ENCODE measurements at regions not wholly inside any gene's neighbourhood (a gene's known extent, or its start where the extent isn't known, plus 50 kb on each side); places are given as distances from the start of the nearest gene placed in this dataset.
"Not testable (repeated sequence)": the region's sequence is repeated elsewhere in the genome, so short reads cannot be mapped to it uniquely, and the experiment has no call there.

GRCh38 chr3:137194301-137194700, 236.5 kb downstream of the IL20RB start:
- H3K36me3 Mint-ChIP-seq (ENCODE audit: insufficient read depth in 2 of 2), result peaks cover 0 to 2% of the 10 kb centered on the region in 2 donors

GRCh38 chr3:137198374-137198773, 240.6 kb downstream of the IL20RB start:
- not testable (repeated sequence) for H3K4me3 Mint-ChIP-seq; ATAC-seq (replicated peaks in 1 of 2); H3K9me3 Mint-ChIP-seq; H3K27ac Mint-ChIP-seq; H3K4me1 Mint-ChIP-seq (ENCODE audit: low read depth); DNase-seq; H3K36me3 Mint-ChIP-seq (ENCODE audit: insufficient read depth in 2 of 2)
- H3K27me3 Mint-ChIP-seq (ENCODE audit: low read depth), result peaks cover 17% of the 10 kb centered on the region

More at GRCh38 chr3:137194301-137194700, 236.5 kb downstream of the IL20RB start:
- H3K27ac Mint-ChIP-seq, result no peak overlapping the region
- no peaks in the 10 kb centered on the region for H3K4me1 Mint-ChIP-seq (ENCODE audit: low read depth)
- no peak overlapping the region for H3K4me3 Mint-ChIP-seq
- H3K27me3 Mint-ChIP-seq (ENCODE audit: low read depth), result peaks cover 11% of the 10 kb centered on the region
- H3K9me3 Mint-ChIP-seq, result peaks cover 0 to 1% of the 10 kb centered on the region in 2 donors
- DNase-seq (no peak), ATAC-seq (replicated peaks in 1 of 2) (no peak)

GRCh38 chr3:137199678-137200077, 241.9 kb downstream of the IL20RB start:
- H3K36me3 Mint-ChIP-seq (ENCODE audit: insufficient read depth in 2 of 2), result peaks cover 0 to 4% of the 10 kb centered on the region in 2 donors
- H3K27me3 Mint-ChIP-seq (ENCODE audit: low read depth), result peaks cover 16% of the 10 kb centered on the region
- no peak overlapping the region for H3K27ac Mint-ChIP-seq
- H3K9me3 Mint-ChIP-seq, result peaks cover 0 to 6% of the 10 kb centered on the region in 2 donors
- no peak for DNase-seq
- ATAC-seq (replicated peaks in 1 of 2), result no peak
- H3K4me3 Mint-ChIP-seq, result no peak overlapping the region
- H3K4me1 Mint-ChIP-seq (ENCODE audit: low read depth), result no peaks in the 10 kb centered on the region

GRCh38 chr3:137201066-137201465, 243.3 kb downstream of the IL20RB start:
- no peaks in the 10 kb centered on the region for H3K4me1 Mint-ChIP-seq (ENCODE audit: low read depth)
- H3K36me3 Mint-ChIP-seq (ENCODE audit: insufficient read depth in 2 of 2), result peaks cover 0 to 4% of the 10 kb centered on the region in 2 donors

GRCh38 chr3:137202941-137203340, 245.2 kb downstream of the IL20RB start:
- Mint-ChIP-seq H3K9me3 (peaks cover 0 to 6% of the 10 kb centered on the region in 2 donors), H3K36me3 (ENCODE audit: insufficient read depth in 2 of 2) (peaks cover 0 to 4% of the 10 kb centered on the region in 2 donors), H3K4me1 (ENCODE audit: low read depth) (no peaks in the 10 kb centered on the region), H3K27ac (no peak overlapping the region), H3K27me3 (ENCODE audit: low read depth) (peaks cover 8% of the 10 kb centered on the region), H3K4me3 (no peak overlapping the region)
- ATAC-seq (replicated peaks in 1 of 2), result no peak
- DNase-seq, result no peak

More at GRCh38 chr3:137201066-137201465, 243.3 kb downstream of the IL20RB start:
- Mint-ChIP-seq H3K27me3 (ENCODE audit: low read depth) (peaks cover 8% of the 10 kb centered on the region), H3K4me3 (no peak overlapping the region), H3K9me3 (peaks cover 0 to 6% of the 10 kb centered on the region in 2 donors), H3K27ac (no peak overlapping the region)
- no peak for ATAC-seq (replicated peaks in 1 of 2)
- no peak for DNase-seq

- H3K36me3 Mint-ChIP-seq (ENCODE audit: insufficient read depth in 2 of 2), result peaks cover 0 to under 1% of the 10 kb centered on the region in 2 donors
- DNase-seq, result no peak
- H3K9me3 Mint-ChIP-seq, result peaks cover 0 to 4% of the 10 kb centered on the region in 2 donors
- peaks cover 8% of the 10 kb centered on the region for H3K27me3 Mint-ChIP-seq (ENCODE audit: low read depth)
- no peak overlapping the region for H3K4me3 Mint-ChIP-seq
- no peak overlapping the region for H3K27ac Mint-ChIP-seq
- H3K4me1 Mint-ChIP-seq (ENCODE audit: low read depth), result no peaks in the 10 kb centered on the region
- no peak for ATAC-seq (replicated peaks in 1 of 2)
Observed at GRCh38 chr3:137204409-137204808, 246.6 kb downstream of the IL20RB start.

GRCh38 chr3:137205394-137206045, 247.7 kb downstream of the IL20RB start:
- ATAC-seq (replicated peaks in 1 of 2) (no peak), DNase-seq (no peak)
- Mint-ChIP-seq H3K9me3 (peaks cover 0 to 2% of the 10 kb centered on the region in 2 donors), H3K27ac (no peak overlapping the region), H3K4me1 (ENCODE audit: low read depth) (no peaks in the 10 kb centered on the region), H3K4me3 (no peak overlapping the region), H3K36me3 (ENCODE audit: insufficient read depth in 2 of 2) (no peaks in the 10 kb centered on the region), H3K27me3 (ENCODE audit: low read depth) (peaks cover 8% of the 10 kb centered on the region)

GRCh38 chr3:137207616-137208015, 249.8 kb downstream of the IL20RB start:
- no peak for ATAC-seq (replicated peaks in 1 of 2)
- H3K4me3 Mint-ChIP-seq, result no peak overlapping the region
- no peaks in the 10 kb centered on the region for H3K4me1 Mint-ChIP-seq (ENCODE audit: low read depth)
- peaks cover 0 to 4% of the 10 kb centered on the region in 2 donors for H3K9me3 Mint-ChIP-seq
- H3K27me3 Mint-ChIP-seq (ENCODE audit: low read depth), result peaks cover 8% of the 10 kb centered on the region
- no peak overlapping the region for H3K27ac Mint-ChIP-seq
- H3K36me3 Mint-ChIP-seq (ENCODE audit: insufficient read depth in 2 of 2), result no peaks in the 10 kb centered on the region
- no peak for DNase-seq

- no peak overlapping the region for H3K27ac Mint-ChIP-seq
- H3K27me3 Mint-ChIP-seq (ENCODE audit: low read depth), result peaks cover 2% of the 10 kb centered on the region
Observed at GRCh38 chr3:137217733-137218132, 259.9 kb downstream of the IL20RB start.

GRCh38 chr3:137219801-137220445, 262.1 kb downstream of the IL20RB start:
- ATAC-seq (replicated peaks in 1 of 2) (no peak), DNase-seq (no peak)
- Mint-ChIP-seq H3K27me3 (ENCODE audit: low read depth) (peaks cover 7% of the 10 kb centered on the region), H3K27ac (no peak overlapping the region), H3K36me3 (ENCODE audit: insufficient read depth in 2 of 2) (no peaks in the 10 kb centered on the region), H3K4me1 (ENCODE audit: low read depth) (no peaks in the 10 kb centered on the region), H3K9me3 (peaks cover 0 to 2% of the 10 kb centered on the region in 2 donors), H3K4me3 (no peak overlapping the region)

More at GRCh38 chr3:137217733-137218132, 259.9 kb downstream of the IL20RB start:
- Mint-ChIP-seq H3K4me3 (no peak overlapping the region), H3K36me3 (ENCODE audit: insufficient read depth in 2 of 2) (no peaks in the 10 kb centered on the region), H3K9me3 (peaks cover 0 to 3% of the 10 kb centered on the region in 2 donors), H3K4me1 (ENCODE audit: low read depth) (no peaks in the 10 kb centered on the region)
- DNase-seq (no peak), ATAC-seq (replicated peaks in 1 of 2) (no peak)

GRCh38 chr3:137222736-137223225, 265.0 kb downstream of the IL20RB start:
- peaks cover 0 to 2% of the 10 kb centered on the region in 2 donors for H3K9me3 Mint-ChIP-seq
- H3K4me1 Mint-ChIP-seq (ENCODE audit: low read depth), result no peaks in the 10 kb centered on the region
- ATAC-seq (replicated peaks in 1 of 2) (no peak), DNase-seq (no peak)
- H3K36me3 Mint-ChIP-seq (ENCODE audit: insufficient read depth in 2 of 2), result no peaks in the 10 kb centered on the region
- H3K27ac Mint-ChIP-seq, result no peak overlapping the region
- H3K4me3 Mint-ChIP-seq, result no peak overlapping the region
- peaks cover 12% of the 10 kb centered on the region for H3K27me3 Mint-ChIP-seq (ENCODE audit: low read depth)

GRCh38 chr3:137224464-137224863, 266.7 kb downstream of the IL20RB start:
- peaks cover 18% of the 10 kb centered on the region for H3K27me3 Mint-ChIP-seq (ENCODE audit: low read depth)
- no peak overlapping the region for H3K4me3 Mint-ChIP-seq
- no peaks in the 10 kb centered on the region for H3K36me3 Mint-ChIP-seq (ENCODE audit: insufficient read depth in 2 of 2)
- DNase-seq (no peak), ATAC-seq (replicated peaks in 1 of 2) (no peak)
- H3K27ac Mint-ChIP-seq, result no peak overlapping the region
- peaks cover 0 to 2% of the 10 kb centered on the region in 2 donors for H3K9me3 Mint-ChIP-seq
- H3K4me1 Mint-ChIP-seq (ENCODE audit: low read depth), result no peaks in the 10 kb centered on the region

GRCh38 chr3:137242836-137243400, 285.1 kb downstream of the IL20RB start:
- no peaks in the 10 kb centered on the region for H3K36me3 Mint-ChIP-seq (ENCODE audit: insufficient read depth in 2 of 2)
- no peak for DNase-seq
- H3K27me3 Mint-ChIP-seq (ENCODE audit: low read depth), result peaks cover 3% of the 10 kb centered on the region
- peaks cover 0 to 4% of the 10 kb centered on the region in 2 donors for H3K9me3 Mint-ChIP-seq
- no peak overlapping the region for H3K4me3 Mint-ChIP-seq
- no peaks in the 10 kb centered on the region for H3K4me1 Mint-ChIP-seq (ENCODE audit: low read depth)
- no peak for ATAC-seq (replicated peaks in 1 of 2)
- H3K27ac Mint-ChIP-seq, result no peak overlapping the region

Measured in activated T-cell treated with anti-CD3 and anti-CD28 coated beads, Interleukin-2, amount 50 U/mL, for 72 hours (primary cell).